GM10266 (cell line): ENCODE measurements at regions not wholly inside any gene's neighbourhood (a gene's known extent, or its start where the extent isn't known, plus 50 kb on each side); places are given as distances from the start of the nearest gene placed in this dataset.
"Not testable (repeated sequence)": the region's sequence is repeated elsewhere in the genome, so short reads cannot be mapped to it uniquely, and the experiment has no call there.

ENCODE experiments used
- DNase-seq: peaks from one replicate; pipeline ENCODE4 v3.0.0; 2012; ENCODE audit errors: extremely low spot score
- TF ChIP-seq, protein P1 (sequence below): IDR thresholded peaks from 2 replicates; pipeline ENCODE4 v1.5.1; 2012; ENCODE audit warnings: mild to moderate bottlenecking, low read depth; ENCODE audit not compliant: control insufficient read depth, insufficient read depth; ENCODE audit errors: missing control alignments

DNA sequence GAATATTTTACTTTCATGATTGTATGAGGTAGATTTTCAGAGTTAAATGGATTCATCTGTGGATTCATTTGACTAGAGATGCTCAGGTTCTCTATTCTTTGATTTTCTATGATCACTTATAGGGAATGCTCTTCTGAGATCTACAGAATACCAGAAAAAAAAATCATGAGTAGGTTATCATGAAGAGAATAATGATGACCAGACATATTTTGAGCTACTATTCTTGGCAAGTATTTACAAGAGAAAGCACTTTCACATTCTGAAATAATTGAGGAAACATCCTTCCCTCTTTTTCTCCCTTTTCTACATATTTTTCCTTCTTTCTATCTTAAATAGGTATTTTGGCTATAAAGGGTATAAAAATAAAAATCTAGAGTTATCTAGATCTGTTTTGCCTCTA lies 543.0 kb upstream of the TUSC1 start:
- TF ChIP-seq, protein P1, sequence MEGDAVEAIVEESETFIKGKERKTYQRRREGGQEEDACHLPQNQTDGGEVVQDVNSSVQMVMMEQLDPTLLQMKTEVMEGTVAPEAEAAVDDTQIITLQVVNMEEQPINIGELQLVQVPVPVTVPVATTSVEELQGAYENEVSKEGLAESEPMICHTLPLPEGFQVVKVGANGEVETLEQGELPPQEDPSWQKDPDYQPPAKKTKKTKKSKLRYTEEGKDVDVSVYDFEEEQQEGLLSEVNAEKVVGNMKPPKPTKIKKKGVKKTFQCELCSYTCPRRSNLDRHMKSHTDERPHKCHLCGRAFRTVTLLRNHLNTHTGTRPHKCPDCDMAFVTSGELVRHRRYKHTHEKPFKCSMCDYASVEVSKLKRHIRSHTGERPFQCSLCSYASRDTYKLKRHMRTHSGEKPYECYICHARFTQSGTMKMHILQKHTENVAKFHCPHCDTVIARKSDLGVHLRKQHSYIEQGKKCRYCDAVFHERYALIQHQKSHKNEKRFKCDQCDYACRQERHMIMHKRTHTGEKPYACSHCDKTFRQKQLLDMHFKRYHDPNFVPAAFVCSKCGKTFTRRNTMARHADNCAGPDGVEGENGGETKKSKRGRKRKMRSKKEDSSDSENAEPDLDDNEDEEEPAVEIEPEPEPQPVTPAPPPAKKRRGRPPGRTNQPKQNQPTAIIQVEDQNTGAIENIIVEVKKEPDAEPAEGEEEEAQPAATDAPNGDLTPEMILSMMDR: no peak
- no peak for DNase-seq

DNA sequence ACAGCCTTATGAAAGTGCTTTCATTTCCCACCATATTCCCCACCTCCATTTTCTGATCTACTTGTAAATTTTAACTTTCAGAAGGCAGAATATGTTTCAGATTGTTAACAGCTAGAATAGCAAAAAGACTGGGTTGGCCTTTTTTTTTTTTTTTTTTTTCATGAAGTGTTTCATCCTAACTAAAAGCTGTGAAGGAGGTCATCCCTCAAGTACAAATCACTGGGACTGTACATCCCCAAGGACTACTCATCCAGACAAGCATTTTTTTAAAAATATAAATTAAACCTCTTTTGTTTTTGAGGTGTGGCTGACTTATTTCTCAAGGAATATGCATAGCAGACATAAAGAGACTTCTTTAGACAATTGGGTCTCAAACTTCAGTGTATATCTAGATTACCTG lies 542.1 kb upstream of the TUSC1 start:
- TF ChIP-seq, protein P1: no peak
- DNase-seq: no peak

DNA sequence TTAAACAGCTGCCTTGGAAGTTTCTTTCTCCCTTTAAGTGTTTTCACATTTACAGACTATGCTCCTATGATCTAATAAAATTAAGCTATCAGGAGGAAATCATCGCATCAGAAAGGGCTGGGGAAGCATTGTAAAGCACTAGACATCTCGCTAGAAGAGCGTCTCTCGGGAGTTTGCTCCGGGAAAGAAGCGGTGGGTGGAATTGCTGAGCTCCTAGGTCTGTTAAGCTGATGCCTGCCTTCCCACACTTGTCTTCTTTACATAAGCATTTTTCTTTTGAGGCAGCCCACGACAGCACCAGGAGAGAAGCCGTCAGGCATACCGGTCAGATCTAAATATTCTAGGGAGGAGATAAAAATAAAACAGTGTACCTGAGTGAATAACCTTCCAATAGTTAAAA lies 541.7 kb upstream of the TUSC1 start:
- TF ChIP-seq, protein P1: no peak
- no peak for DNase-seq

DNA sequence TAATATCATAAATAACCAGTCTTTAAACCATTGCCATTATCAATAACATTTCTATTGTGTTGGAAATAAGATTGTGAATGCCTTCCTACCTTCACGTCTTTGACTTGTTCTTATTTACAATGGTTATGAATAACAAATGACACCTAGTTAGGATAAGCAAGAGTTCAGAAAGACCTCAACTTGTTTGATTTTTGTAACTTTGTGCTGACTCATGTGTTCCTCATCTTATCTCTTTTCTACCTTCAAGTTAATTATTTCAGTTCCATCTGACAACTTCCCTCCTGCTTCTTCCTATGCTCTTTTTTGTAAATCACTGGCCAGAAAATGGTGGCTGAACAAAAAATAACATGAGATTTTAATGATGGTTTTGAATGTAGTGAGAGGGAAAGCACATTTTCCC lies 538.5 kb upstream of the TUSC1 start:
- TF ChIP-seq, protein P1: no peak
- DNase-seq: no peak

DNA sequence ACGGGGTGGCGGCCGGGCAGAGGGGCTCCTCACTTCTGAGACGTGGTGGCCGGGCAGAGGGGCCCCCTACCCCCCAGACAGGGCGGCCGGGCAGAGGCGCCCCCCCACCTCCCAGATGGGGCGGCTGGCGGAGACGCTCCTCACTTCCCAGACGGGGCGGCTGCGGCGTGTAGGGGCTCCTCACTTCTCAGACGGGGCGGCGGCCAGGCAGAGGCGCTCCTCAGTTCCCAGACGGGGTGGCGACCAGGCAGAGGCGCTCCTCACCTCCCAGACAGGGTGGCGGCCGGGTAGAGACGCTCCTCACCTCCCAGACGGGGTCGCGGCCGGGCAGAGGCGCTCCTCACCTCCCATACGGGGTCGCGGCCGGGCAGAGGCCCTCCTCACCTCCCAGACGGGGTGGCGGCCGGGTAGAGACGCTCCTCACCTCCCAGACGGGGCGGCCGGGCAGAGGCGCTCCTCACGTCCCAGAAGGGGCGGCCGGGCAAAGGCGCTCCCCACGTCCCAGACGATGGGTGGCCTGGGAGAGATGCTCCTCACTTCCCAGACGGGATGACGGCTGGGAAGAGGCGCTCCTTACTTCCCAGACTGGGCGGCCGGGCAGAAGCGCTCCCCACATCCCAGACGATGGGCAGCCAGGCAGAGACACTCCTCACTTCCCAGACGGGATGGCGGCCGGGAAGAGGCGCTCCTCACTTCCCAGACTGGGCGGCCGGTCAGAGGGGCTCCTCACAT lies 536.6 kb upstream of the TUSC1 start:
- not testable (repeated sequence) for DNase-seq

DNA sequence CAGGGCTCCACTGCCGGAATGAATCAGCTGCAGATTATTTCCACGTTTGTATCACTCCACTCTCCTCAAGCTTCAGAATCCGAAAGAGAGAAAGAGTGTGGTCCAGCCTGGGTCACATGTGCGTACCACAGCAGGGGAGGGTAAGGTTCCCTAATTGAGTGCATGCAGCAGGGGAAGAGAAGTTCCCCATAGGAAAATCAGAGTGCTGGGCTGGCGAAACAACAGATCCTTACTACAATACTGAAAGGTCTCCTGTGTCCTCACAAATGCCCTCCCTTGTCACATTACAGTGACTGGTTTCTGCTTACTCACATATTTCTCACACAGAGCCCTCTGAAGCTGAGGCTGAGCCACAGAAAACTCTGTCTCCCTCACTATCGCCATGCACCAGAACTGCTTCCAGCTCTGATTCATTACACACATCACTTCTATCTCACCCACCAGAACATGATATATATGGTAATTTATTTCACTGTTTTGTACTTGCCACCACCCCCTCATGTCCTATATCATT lies 532.2 kb upstream of the TUSC1 start:
- TF ChIP-seq, protein P1: no peak
- DNase-seq: no peak

DNA sequence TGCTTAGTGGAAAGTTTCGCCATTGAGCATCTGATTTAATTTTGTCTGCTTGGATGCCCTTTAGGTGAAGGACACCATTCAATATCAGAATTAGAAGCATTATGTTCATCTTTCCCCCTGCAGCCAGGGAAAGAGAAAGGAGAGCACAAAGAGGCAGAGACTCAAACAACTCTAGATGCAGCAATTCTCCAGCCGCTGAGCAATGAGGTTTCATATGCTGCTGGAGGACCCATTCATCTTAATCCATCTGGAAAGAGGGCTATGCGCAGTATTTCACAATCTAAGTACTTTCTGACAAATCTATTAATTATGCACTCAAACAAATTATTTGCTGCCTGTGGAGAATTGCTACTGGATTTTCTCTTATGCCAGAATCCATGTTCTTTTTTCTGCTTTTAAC lies 527.0 kb upstream of the TUSC1 start:
- no peak for DNase-seq
- TF ChIP-seq, protein P1: no peak
